GM12878 (cell line): ENCODE measurements at regions not wholly inside any gene's neighbourhood (a gene's known extent, or its start where the extent isn't known, plus 50 kb on each side); places are given as distances from the start of the nearest gene placed in this dataset.

ENCODE experiments used
- ATF7 ChIP-seq: fragments of 450-650 bp; IDR thresholded peaks from 2 replicates; pipeline ENCODE4 v1.6.1; 2016; ENCODE audit warnings: low read depth, mild to moderate bottlenecking
- EP300 ChIP-seq, 2 experiments: fragments of 150-350 bp in 1 of 2; IDR thresholded peaks; 2 replicates each; pipeline ENCODE4 v1.6.1; 2011 to 2012; ENCODE audit warnings: low read depth in 2 of 2, low read length in 2 of 2, borderline replicate concordance in 1 of 2, improper control_type of control experiment in 1 of 2, inconsistent platforms in 1 of 2; ENCODE audit not compliant: control insufficient read depth in 1 of 2
- NRF1 ChIP-seq: conservative IDR thresholded peaks from 2 replicates; pipeline ENCODE4 v1.6.1; 2011; ENCODE audit warnings: mild to moderate bottlenecking, low read depth, low read length, improper control_type of control experiment
- PAX5 ChIP-seq: IDR thresholded peaks from 2 replicates; pipeline ENCODE4 v1.6.1; 2011; ENCODE audit warnings: low read depth, low read length, borderline replicate concordance
- POLR2A ChIP-seq: IDR thresholded peaks from 2 replicates; pipeline ENCODE4 v1.6.1; 2011; ENCODE audit warnings: low read depth, mild to moderate bottlenecking, low read length

DNA sequence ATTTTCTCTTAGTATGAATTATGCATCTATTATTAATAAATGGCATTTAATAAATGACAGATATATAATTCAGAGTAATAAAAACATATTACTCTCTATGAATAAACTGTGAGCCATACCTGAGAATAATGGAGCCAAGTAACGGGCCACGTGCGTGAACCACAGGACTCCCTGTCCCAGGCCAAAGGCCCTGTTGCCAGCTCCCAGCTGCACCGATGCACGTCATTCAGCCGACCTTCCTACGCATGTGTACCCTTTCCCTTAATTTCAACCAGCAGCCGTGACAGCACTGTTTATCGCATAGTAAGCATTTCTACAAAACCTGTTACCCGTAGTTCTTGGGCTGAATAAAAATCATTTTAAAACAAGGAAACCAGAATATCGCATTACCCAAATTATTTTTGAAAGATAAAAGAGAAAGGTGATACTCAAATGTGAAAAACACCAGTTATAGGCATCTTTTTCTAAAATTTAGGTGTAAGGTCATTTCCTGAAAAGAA, 827.2 kb upstream of the FRG1 start:
- TF ChIP-seq PAX5 (no peak), POLR2A (no peak), ATF7 (no peak), NRF1 (no peak), EP300 (IDR thresholded peaks at IDR 0.05; ENCODE audit: borderline replicate concordance in 1 of 2, control insufficient read depth in 1 of 2, low read depth in 2 of 2, low read length in 2 of 2) (no peak)
